Kidney glomerular epithelial cell (primary cell): ENCODE measurements at regions not wholly inside any gene's neighbourhood (a gene's known extent, or its start where the extent isn't known, plus 50 kb on each side); places are given as distances from the start of the nearest gene placed in this dataset.
"Not testable (repeated sequence)": the region's sequence is repeated elsewhere in the genome, so short reads cannot be mapped to it uniquely, and the experiment has no call there.

Experiments used
- DNase-seq: peaks from one replicate; lab custom pipeline; 2025; lab: John Stamatoyannopoulos, UW

DNA sequence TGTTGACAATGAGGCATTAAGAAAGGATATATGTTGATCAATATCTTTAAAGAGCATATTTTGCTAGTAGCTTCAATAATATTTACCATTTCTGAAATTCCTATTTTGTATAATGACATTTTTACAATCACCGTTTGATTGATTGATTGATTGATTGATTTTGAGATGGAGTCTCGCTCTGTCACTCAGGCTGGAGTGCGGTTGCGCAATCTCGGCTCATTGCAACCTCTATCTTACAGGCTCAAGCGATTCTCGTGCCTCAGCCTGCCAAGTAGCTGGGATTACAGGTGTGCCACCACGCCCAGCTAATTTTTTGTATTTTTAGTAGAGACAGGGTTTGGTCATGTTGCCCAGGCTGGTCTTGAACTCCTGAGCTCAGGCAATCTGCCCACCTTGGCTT, 150.9 kb upstream of the TEX13D start:
- not testable (repeated sequence) for DNase-seq

DNA sequence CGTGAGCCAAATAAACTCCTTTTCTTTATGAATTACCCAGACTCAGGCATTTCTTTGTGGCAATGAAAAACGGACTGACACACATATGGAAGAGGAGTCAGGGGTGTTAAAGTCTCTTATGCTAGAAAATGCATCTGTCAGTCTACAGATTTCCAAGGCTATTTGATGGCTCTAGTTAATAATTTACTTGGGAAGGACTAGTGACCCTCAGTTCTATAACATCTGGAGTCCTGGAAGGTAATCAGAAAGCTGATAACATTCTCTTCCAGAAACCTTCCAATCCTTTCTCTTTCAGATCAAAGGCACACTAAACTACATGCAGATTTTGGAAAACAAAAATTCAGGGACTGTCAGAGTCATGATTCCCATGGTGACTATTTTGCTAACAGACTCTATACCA, 142.0 kb upstream of the TEX13D start:
- no peak for DNase-seq

DNA sequence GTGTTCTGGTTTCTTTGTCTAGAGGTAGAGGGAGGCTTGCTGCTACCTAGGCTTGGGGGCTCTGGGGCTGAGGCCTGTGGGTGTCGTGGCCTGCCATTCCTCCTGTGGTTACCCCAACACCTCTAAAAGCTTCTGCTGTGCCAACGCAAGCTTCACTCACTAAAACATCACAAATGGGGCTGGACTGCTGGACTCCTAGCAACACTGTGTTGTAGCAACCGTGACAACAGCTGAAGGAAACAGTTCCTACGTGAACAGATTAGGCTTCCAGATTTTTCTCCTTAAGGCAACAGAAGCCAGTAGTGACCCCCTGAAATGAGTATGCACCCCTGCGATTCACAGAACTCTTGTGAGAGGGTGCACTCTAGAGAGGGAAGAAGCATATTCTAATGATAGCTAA, 138.3 kb upstream of the TEX13D start:
- no peak for DNase-seq

DNA sequence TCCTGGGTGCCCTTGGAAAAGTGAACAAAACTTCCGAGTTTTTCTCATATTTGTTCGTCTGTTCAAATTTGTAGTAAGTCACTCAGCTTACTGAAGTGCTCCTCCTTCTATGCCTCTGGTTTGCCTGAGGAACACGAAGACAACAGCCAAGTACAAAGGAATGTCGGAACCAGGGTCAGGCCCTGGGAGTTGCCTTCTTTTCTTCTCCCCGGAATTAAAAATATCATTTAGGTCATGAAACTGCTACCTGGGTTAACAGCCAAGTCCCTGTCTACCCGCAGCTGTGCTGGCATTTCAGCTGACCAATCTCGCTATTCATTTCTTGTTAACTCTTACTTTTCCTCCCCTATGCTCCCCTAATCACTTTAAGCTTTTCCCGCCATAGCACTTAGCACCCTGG, 137.6 kb upstream of the TEX13D start:
- no peak for DNase-seq

DNA sequence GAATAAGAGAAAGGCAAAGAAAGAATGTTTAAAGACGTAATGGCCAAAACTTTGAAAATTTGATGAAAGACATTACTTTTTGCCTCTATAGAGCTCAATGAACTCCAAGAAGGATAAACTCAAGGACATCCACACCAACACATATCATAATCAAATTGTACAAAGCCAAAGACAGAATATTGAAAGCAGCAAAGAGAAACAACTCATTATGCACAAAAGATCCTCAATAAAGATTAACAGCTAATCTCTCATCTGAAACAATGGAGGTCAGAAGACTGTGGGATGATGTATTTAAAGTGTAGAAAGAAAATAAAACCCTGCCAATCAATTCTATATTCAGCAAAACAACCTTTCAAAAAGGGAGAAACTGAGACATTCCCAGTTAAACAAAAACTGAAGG, 129.1 kb upstream of the TEX13D start:
- DNase-seq = no peak

DNA sequence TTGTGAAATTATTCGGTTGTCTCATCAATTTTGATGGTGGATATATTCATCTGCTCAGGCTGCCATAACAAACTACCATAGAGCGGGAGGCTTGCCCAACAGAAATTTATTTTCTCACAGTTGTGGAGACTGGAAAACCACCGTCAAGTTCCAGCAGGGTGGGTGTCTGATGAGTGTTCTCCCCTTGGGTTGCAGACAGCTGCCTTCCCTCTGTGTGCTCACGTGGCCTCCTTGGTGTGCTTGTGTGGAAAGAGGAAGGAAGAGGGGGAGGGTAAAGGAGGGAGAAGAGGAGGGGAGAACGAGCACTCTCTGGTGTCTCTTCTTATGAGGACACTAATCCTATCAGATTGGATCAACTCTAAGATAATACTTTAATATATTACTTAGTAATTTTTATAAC, 123.8 kb upstream of the TEX13D start:
- DNase-seq = no peak

DNA sequence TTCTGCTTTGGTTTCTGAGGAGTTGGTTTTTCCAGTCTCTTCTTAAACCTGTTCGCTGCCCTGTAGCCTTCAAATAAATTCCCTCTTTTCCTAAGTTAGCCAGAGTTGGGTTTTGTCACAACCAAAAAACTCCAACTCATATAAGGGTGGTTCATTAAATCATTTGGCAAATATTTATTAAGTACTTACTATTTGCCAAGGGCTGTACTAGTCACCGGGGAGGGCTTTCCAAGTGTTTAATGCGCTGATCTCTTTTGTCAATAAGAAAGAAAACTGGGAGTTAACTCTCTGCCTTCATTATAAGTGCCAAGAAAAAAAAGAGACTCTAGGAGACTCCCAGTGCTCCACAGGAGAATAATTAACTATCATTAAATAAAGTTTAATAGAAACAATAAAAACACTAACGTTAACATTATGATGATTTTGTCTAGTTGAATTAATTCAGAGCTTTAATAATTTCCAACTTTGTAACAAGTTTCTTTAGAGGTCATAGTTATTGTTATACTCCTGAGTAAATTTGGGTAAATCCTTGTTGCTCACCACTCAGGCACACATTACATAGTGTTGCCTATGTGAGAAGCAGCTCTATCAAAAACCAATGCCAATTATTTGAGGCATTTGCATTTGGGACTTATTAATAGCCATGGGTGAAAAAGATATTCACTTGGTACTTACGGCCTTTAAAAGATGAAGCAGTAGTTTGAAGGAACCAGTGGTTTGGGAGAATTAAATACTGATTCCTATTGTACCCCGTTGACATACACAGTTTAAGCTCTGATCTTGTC, 122.5 kb upstream of the TEX13D start:
- no peak for DNase-seq

DNA sequence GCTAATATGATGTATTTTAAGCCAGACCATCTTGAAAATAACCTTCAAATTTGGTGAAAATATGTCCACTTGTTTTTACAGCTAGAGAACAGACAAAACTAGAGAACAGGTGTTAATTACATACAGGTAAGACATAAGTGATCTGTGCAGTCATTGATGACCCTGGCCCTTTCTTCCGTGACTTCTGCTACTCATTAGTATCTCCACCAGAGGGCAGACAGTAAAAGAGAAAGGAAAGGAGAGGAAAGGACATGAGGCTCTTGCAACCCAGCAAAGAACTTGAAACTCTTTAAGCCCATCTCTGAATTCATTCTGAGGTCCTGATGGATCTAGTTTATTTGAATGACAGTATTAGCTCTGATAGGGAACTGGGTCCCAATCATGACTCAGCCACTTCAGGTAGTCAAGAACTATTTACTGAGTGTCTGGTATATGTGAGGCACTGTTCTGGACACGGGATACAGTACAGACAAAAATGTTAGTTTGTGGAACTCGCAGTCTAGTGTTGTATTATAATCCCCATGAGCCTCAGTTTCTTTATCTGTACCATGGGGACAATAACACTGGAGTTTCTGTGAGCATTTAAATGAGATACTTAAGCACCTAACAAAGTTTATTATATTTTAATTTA, 121.0 kb upstream of the TEX13D start:
- DNase-seq = peak; percentile 45

DNA sequence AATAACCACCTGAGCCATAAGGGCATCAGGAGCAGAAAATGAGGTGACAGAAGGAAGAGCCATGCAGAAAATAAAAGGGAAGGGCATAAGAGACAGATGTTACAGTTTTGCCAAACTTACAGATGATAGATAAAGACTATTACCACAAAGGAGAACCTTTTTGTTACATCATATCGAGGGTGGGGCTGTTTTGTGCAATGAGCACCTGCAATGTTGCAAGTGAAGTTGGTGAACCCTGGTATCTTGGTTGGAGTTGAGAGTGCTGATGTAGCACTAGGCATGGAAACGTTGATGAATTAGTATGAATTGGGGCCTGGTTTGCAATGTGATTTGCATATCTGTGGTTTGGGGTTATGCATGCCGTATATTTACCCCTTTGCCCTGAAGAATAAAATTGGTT, 119.8 kb upstream of the TEX13D start:
- DNase-seq = no peak

DNA sequence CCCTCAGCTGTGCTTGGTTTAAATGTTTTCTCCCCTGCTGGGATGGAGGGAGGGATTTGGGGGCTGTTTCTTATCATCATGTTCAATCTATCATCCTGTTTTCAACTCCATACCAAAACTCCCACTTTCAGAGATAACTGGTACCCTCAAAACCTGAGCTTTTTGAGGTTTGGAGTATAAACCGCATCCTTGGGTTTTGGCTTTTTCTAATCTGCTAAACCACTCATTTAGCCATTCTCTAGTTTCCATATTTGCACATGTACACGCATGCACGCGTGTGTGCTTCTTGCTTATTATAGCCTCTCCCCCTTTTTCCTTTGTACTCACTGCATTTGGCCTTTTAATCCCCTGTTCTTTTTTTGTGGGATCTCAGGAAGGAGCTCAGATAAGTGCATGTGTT, 116.7 kb upstream of the TEX13D start:
- no peak for DNase-seq

DNA sequence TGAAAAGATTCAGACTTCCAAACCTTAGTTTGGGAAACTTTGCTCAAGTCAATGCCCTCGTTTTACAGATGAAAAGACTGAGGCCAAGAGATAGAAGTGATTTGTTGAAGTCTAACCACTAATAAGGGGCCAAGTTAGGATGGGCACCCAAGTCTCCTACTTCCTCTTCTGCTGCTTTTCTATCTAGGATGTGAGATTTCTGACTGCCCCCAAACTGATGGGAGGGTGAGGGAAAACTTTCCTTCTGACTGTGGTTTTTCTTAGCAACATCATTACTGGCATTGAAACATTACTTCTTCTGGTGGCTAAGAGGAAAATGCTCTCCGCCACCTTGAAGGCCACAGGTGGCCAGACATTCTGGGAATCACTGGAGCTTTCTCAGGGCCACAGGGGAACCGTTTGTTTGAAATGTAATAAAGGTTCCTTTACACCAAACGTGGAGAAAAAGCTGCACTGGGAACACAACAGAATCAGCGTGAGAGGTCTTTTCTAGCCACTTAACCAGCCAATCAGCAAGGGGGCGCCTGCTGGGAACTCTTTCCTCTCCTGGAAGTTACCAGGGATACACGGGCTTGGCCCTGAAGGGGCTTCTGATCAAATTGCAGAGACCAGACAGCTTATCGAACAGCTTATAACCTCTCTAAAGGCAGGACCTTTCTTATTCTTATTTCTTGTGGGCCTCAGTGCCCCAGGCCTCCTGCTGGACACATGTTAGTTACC, 115.9 kb upstream of the TEX13D start:
- no peak for DNase-seq

DNA sequence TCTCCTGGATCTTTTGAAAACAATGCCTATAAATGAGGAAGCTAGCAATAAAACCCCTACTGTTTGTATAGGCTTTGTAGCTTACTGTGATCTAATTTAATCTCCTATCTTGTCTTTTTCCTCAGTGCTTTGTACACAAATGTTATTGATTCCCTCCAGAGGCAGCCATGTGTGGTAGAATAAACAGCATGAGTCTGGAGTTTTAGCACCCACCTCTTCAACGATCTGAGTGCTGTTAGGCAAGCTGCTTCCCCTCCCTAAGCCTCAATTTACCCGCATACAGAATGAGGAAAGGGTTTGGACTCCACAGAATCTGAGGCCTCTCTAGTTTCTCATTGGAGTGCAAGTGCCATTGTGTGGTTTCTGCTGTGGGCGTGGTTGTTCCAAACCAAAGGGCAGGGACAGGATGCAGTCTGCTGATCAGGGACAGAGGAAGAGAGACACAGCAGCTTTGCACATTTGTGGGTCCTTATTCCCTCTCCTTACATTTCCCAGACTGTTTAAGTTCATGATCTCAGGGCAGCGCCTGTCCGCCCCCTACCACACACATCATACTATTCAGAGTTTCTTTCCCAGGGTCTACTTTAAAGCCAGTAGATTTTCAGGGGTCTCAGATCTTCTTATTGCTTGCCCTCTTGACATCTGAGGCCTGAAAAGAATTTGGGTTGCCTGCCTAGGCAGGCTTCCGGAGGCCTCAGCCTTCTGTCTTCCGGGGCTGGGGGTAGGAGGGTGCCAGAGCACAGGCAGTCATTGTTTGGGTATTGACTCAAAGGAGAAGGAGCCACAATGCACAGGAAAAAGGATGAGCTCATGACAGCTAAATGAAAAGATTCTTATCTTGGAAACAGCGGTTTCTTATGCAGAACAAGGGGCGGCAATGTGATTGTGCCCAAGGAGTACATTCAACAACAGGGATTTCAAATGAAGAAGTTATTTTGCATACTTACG, 114.9 kb upstream of the TEX13D start:
- no peak for DNase-seq

DNA sequence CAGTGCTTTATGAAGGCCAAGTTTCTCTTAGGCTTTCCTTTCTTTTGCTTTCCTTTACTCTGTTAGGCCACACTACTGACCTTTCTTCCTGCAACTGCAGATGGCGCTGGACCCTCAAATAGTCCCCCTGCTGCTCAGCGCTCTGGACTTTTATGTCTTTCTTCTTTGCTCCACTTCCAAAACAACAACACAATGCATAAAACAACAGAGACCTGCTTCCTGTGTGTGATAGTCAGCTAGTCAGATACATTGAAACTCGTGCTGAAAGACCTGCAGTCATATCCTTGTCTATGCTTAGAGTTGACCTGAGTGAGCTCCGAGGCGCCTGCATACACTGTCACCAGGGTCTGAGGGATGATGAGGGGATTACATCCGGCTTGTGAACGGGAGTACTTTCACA, 108.9 kb upstream of the TEX13D start:
- DNase-seq = no peak

DNA sequence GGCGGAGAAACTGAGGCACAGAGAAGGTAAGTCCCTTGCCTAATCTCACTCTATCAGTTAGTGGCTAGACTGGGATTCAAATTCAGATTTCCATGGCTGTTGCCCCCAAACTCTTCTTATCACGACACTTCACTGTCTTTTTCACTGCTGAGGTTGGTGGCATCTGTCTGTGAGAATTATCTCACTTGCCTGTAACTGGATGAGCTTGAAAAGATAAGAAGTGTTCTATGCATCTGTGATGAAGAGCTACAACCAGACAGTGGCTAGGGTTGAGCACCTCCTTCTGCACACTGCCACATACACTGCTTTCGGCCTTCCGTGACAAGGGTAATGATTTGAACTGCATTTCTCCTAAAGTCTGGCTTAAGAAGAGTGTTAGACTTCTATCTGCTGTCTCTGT, 107.9 kb upstream of the TEX13D start:
- no peak for DNase-seq

DNA sequence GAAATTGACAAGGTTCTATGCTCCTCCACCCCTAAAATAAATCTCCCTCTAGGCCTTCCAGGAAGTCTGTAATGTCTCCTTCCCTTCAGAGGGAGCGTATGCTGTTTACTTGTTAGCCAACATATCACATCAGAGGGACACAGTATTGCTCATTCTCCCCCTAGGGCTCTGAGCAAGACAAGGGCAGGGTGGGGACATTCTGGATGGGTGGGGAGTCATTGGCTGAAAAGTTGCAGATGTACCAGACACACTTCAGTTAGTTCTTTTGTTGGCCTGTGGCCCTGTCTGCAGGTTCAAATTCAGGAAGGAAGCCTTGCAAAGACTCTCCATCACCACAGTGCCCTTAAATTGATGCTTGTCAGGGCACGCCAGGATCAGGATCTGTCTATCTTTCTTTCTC, 106.3 kb upstream of the TEX13D start:
- DNase-seq = no peak

DNA sequence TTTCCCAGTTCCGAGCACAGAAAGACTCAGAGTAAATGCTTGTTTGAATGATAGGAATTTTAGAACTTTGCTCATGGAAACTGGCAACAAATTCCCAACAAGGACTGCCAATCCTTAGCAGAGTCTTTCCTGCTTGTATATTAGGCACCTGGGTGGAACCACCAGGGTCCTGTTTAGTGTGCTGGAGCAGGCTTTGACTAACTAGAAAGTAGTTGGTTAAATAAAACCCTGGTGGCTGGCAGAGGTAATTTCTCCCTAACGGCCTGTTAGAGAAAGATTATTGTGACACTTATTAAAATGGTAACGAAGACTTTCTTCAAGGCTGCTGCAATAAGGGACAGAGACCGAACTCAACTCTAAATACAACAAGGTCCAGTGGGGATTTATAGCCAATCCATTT, 103.6 kb upstream of the TEX13D start:
- DNase-seq = no peak

DNA sequence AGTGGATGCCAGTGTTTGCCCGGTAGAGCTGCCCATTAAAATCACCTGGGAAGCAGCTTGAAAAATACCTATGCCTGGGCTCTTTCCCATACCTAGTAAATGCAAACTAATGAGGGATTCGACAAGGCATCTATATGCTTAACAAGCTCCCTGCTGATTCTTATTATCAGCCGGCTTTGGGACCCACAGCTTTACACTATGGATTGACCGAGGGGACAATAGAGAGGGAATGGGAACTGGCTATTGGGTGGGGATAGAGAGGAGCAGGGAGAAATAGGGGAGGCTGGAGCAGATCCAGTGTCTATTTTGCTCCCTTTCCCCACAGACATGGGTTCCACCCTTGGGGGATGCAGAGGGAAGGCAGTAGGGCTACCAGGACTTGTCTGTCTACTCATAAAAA, 103.1 kb upstream of the TEX13D start:
- no peak for DNase-seq

DNA sequence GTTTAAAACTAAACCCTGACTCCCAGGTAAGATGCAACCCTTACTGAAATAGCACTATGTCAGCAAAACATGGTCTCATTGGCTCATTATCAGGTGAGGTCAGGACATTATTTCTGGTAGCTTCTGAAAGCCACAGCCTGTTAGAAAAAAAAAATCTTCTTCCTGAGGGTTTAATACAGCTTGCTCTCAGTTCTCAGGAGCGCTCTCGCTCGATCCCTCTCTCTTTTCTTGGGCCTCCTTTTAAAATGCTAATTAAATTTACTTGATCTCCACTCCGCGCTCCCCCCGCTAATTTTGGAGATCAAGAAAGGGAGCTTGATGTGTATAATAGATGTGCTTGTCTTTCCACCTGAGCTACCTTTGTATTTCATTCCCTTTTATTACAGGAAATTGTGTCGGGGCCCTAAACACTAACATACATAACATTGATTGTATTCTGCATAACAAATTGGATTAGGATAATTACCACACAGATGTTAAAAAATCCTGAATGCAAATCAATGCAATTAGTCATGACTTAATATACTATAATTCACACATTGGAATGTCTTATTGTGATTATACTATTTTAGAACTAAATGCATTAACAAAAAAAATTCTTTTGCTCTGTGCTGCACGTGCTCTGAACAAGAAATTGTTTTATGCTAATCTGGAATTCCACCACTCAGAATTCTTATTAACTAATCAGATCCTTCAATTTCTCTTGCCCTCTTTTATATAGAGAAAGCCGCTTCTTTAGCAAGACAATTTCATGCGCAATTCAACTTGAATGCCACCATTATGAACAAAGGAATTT, 101.6 kb upstream of the TEX13D start:
- DNase-seq = no peak

DNA sequence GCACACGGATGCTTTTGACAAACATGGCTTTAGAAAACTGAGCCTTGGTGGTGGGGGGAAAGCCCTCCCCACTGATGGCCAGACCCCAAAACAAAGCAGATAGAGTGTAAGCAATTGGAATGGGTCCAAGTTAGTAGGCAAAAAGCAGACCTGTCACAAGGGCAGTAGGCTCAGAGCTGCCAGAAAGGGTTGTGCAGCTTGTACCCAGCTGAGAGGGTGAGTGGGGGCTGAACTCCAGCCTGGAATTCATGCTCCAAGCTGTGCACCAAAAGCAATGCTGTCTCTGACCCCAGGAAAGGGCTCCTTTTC, 101.1 kb upstream of the TEX13D start:
- no peak for DNase-seq

DNA sequence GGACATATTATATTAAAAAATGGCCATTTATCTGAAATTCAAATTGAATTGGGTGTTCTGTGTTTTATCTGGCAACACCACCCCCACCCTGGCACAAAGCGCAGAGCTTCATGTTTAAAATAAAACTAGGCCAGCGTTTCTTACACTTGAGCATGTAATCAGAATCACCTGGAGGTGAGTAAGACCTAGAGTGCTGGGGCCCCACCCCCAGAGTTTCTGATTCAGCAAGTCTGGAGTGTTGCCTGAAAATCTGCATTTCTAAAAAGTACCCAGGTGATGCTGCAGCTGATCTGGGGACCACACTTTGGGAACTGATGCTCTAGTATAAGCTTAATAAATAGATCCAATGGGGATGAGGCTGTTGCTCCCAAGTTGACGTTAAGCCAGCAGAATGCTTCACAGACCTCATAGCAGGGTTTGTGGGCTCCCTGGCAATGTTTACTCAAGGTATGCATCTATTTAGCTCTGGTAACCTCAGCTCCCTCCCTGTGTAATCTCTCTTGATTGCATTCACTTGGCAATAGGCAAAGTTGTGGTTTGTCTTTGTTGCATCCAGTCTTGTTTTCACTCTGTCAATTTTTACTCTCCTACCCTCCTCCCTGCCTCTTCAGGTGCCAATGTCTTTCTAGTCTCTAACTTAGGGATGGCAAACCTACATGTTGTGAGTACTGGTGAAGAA, 99.8 kb upstream of the TEX13D start:
- no peak for DNase-seq

DNA sequence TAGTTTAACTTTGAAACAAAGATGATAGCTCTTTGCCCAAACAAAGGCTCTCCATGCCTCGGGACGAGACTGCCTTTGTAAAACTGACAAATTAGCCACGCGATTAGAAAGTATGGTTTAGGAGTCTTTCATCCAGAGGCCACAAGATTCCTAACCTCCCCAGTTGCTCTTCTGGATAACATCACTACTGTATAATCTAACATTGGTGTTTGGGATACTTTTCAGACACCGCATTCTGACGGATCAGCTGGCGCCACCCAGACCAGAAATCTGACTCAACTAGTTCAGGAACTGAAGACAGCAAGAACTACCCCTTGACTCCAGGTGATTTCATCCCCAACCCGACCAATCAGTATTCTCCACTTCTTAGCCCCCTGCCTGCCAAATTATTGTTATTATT, 98.1 kb upstream of the TEX13D start:
- no peak for DNase-seq
